Endothelial cell of umbilical vein (primary cell): ENCODE measurements at regions not wholly inside any gene's neighbourhood (a gene's known extent, or its start where the extent isn't known, plus 50 kb on each side); places are given as distances from the start of the nearest gene placed in this dataset.

Experiments used
- BruUV-seq: library from RNA; stranded (reverse); fragments of 400-500 nt; replicated peaks from 2 replicates; lab custom pipeline; 2021; lab: Mats Ljungman, UMichigan
- CTCF ChIA-PET: fragments of 300-600, 350-600 bp; sonication (Branson Sonifier 250); formaldehyde crosslinking; loops from one replicate; lab custom pipeline; 2021; ENCODE audit warnings: antibody characterized with exemption, inconsistent platforms; lab: Charles Lee
- POLR2A ChIA-PET: fragments of 300-600, 350-600 bp; sonication (Branson Sonifier 250); formaldehyde crosslinking; loops from one replicate; lab custom pipeline; 2021; ENCODE audit warnings: antibody characterized with exemption, inconsistent platforms; lab: Charles Lee
- DNase-seq: peaks from one replicate; pipeline ENCODE4 v3.0.0-alpha.2; 2011; ENCODE audit warnings: low read depth, low spot score
- FAIRE-seq: peaks from 2 replicates; lab custom pipeline; 2011; peaks lifted over from hg19 to GRCh38; lab: Jason Lieb, UNC
- H2AFZ ChIP-seq: 2 replicates; pipeline ENCODE4 v1.6.0; 2012; ENCODE audit warnings: low read depth, low read length, control low read depth, inconsistent platforms
- H3K27ac ChIP-seq: 2 replicates; pipeline ENCODE4 v1.5.1; 2011; ENCODE audit warnings: low read depth, mild to moderate bottlenecking, control low read depth, low read length, moderate library complexity; ENCODE audit not compliant: insufficient read depth
- H3K27me3 ChIP-seq, 2 experiments: 2 replicates each; pipeline versions ENCODE4 v1.6.0 to v1.6.1; 2011; ENCODE audit warnings: low read length in 2 of 2, mixed read lengths in 1 of 2; ENCODE audit not compliant: control insufficient read depth in 2 of 2, insufficient read depth in 2 of 2
- H3K36me3 ChIP-seq, 2 experiments: 2 replicates in 1 of 2; 3 replicates in 1 of 2; pipeline ENCODE4 v1.5.1; 2011; ENCODE audit warnings: low read length in 2 of 2, mild to moderate bottlenecking in 1 of 2, moderate library complexity in 1 of 2; ENCODE audit not compliant: control insufficient read depth in 2 of 2, insufficient read depth in 2 of 2; ENCODE audit errors: extremely low read depth in 1 of 2
- H3K4me1 ChIP-seq: 3 replicates; pipeline ENCODE4 v1.5.1; 2011; ENCODE audit warnings: mild to moderate bottlenecking, low read length; ENCODE audit not compliant: control insufficient read depth, insufficient read depth; ENCODE audit errors: extremely low read depth
- H3K4me2 ChIP-seq: 2 replicates; pipeline ENCODE4 v1.6.1; 2011; ENCODE audit warnings: low read length, control low read depth, mixed read lengths; ENCODE audit not compliant: insufficient read depth
- H3K4me3 ChIP-seq, 3 experiments: fragments of 200-600 bp in 1 of 3; sonication (generic), shearing (Covaris generic) in 1 of 3; replicated peaks in 1 of 3; 2 replicates each; pipeline ENCODE4 v1.5.1; 2011 to 2016; ENCODE audit warnings: control low read depth in 3 of 3, low read length in 3 of 3, mild to moderate bottlenecking in 2 of 3, inconsistent platforms in 1 of 3, low read depth in 1 of 3, moderate library complexity in 1 of 3; ENCODE audit not compliant: insufficient read depth in 1 of 3
- H3K79me2 ChIP-seq: 2 replicates; pipeline ENCODE4 v1.6.0; 2012; ENCODE audit warnings: low read length, inconsistent platforms; ENCODE audit not compliant: control insufficient read depth, insufficient read depth
- H3K9ac ChIP-seq: replicated peaks from 2 replicates; pipeline ENCODE3; 2011; ENCODE audit warnings: low read length, control low read depth; ENCODE audit not compliant: insufficient read depth; ENCODE audit errors: extremely low read depth
- H3K9me1 ChIP-seq: replicated peaks from 3 replicates; pipeline ENCODE4 v1.6.0; 2011; ENCODE audit warnings: mild to moderate bottlenecking, low read length; ENCODE audit not compliant: control insufficient read depth, insufficient read depth; ENCODE audit errors: extremely low read depth
- H3K9me3 ChIP-seq: replicated peaks from 2 replicates; pipeline ENCODE4 v1.5.1; 2012; ENCODE audit warnings: low read length, inconsistent platforms; ENCODE audit not compliant: control insufficient read depth, insufficient read depth
- H4K20me1 ChIP-seq: replicated peaks from 2 replicates; pipeline ENCODE3; 2011; ENCODE audit warnings: mild to moderate bottlenecking, low read length; ENCODE audit not compliant: control insufficient read depth, insufficient read depth; ENCODE audit errors: extremely low read depth
- CTCF ChIP-seq, 2 donors: IDR thresholded peaks; 1 replicate in 1 of 2; 2 replicates in 1 of 2; pipeline ENCODE4 v1.5.1; 2011; ENCODE audit warnings: low read length in 2 of 2, mild to moderate bottlenecking in 2 of 2, moderate library complexity in 2 of 2, control low read depth in 1 of 2, inconsistent platforms in 1 of 2, low read depth in 1 of 2; ENCODE audit not compliant: insufficient read depth in 1 of 2; ENCODE audit errors: extremely low read depth in 1 of 2
- EZH2 ChIP-seq: IDR thresholded peaks from 2 replicates; pipeline ENCODE4 v1.6.1; 2012; ENCODE audit warnings: borderline replicate concordance, low read depth, mild to moderate bottlenecking, moderate library complexity, low read length, inconsistent platforms; ENCODE audit not compliant: severe bottlenecking
- FOS ChIP-seq: IDR thresholded peaks from 2 replicates; pipeline ENCODE4 v1.6.1; 2011; ENCODE audit warnings: mild to moderate bottlenecking, low read length, moderate library complexity, borderline replicate concordance; ENCODE audit not compliant: insufficient read depth
- GATA2 ChIP-seq: IDR thresholded peaks from 2 replicates; pipeline ENCODE4 v1.7.0; 2011; ENCODE audit warnings: low read depth, mild to moderate bottlenecking, moderate library complexity, mixed read lengths, low read length; ENCODE audit not compliant: insufficient read length, insufficient read depth
- JUN ChIP-seq: IDR thresholded peaks from 2 replicates; pipeline ENCODE4 v1.6.1; 2011; ENCODE audit warnings: borderline replicate concordance, low read depth; ENCODE audit not compliant: insufficient read length, insufficient read depth
- MAX ChIP-seq: IDR thresholded peaks from 2 replicates; pipeline ENCODE4 v1.6.1; 2011; ENCODE audit not compliant: insufficient read depth, insufficient read length
- MYC ChIP-seq: IDR thresholded peaks from one replicate; pipeline ENCODE4 v1.6.1; 2011; ENCODE audit warnings: mild to moderate bottlenecking, low read depth, low read length
- POLR2A ChIP-seq: IDR thresholded peaks from 2 replicates; pipeline ENCODE4 v1.6.1; 2012; ENCODE audit warnings: low read depth, mild to moderate bottlenecking, control low read depth, low read length
- POLR2AphosphoS5 ChIP-seq: IDR thresholded peaks from 2 replicates; pipeline ENCODE4 v1.6.1; 2012; ENCODE audit warnings: low read depth, mild to moderate bottlenecking, control low read depth, low read length, moderate library complexity; ENCODE audit not compliant: insufficient read depth
- dilution Hi-C: fragments of 300-500 bp; cut with MboI; formaldehyde crosslinking; loops from one replicate; pipeline ENCODE4 v1.15.0; 2019; ENCODE audit warnings: low sequenced_read_pairs; ENCODE audit not compliant: extremely low pct_ligation_motif_present
- intact Hi-C: fragments of 100-400 bp; cut with micrococcal nuclease; formaldehyde crosslinking; loops from one replicate; pipeline ENCODE4 v1.10.0; 2022

GRCh38 chr2:236863729-236864126 is 222.0 kb upstream of the COPS8 start:
- H4K20me1 ChIP-seq, result no peaks in the 10 kb centered on the region
- dilution Hi-C loops, result no loop called here
- H3K9me1 ChIP-seq, result no peaks in the 10 kb centered on the region
- intact Hi-C loops, result no loop called here
- no peaks in the 10 kb centered on the region for H3K27me3 ChIP-seq
- H3K9me3 ChIP-seq, result no peaks in the 10 kb centered on the region
- no peak overlapping the region for H3K4me3 ChIP-seq
- H3K4me2 ChIP-seq, result no peak overlapping the region
- H3K79me2 ChIP-seq, result no peaks in the 10 kb centered on the region
- CTCF ChIA-PET, result no interaction called here
- H3K4me1 ChIP-seq, result peaks cover 2% of the 10 kb centered on the region
- FAIRE-seq, result no peak
- H2AFZ ChIP-seq, result no peak overlapping the region
- H3K9ac ChIP-seq, result no peak overlapping the region
- TF ChIP-seq FOS (no peak), CTCF (IDR thresholded peaks at IDR 0.05; ENCODE audit: extremely low read depth in 1 of 2, insufficient read depth in 1 of 2, low read depth in 1 of 2, low read length in 2 of 2) (no peak), EZH2 (no peak), JUN (no peak), GATA2 (no peak), MYC (no peak), POLR2A (no peak)
- no peak overlapping the region for H3K27ac ChIP-seq
- BruUV-seq, result no TSS peak
- POLR2A ChIA-PET, result no interaction called here
- no peaks in the 10 kb centered on the region for H3K36me3 ChIP-seq
- DNase-seq, result no peak

GRCh38 chr2:236865052-236865451 is 220.6 kb upstream of the COPS8 start:
- Histone ChIP-seq H3K27me3 (no peaks in the 10 kb centered on the region), H4K20me1 (no peaks in the 10 kb centered on the region), H3K9ac (no peak overlapping the region), H3K79me2 (no peaks in the 10 kb centered on the region), H3K4me2 (no peak overlapping the region), H3K4me3 (no peak overlapping the region), H2AFZ (no peak overlapping the region), H3K27ac (no peak overlapping the region), H3K9me3 (no peaks in the 10 kb centered on the region), H3K4me1 (peaks cover 6% of the 10 kb centered on the region), H3K9me1 (no peaks in the 10 kb centered on the region), H3K36me3 (no peaks in the 10 kb centered on the region)
- no peak for DNase-seq
- no peak for TF ChIP-seq MAX
- no peak for TF ChIP-seq POLR2A
- TF ChIP-seq EZH2, result no peak
- no peak for TF ChIP-seq MYC
- no peak for TF ChIP-seq POLR2AphosphoS5
- TF ChIP-seq JUN, result no peak
- TF ChIP-seq CTCF (IDR thresholded peaks at IDR 0.05; ENCODE audit: extremely low read depth in 1 of 2, insufficient read depth in 1 of 2, low read depth in 1 of 2, low read length in 2 of 2), result no peak
- no peak for TF ChIP-seq GATA2
- TF ChIP-seq FOS, result no peak
- ChIA-PET POLR2A (no interaction called here), CTCF (no interaction called here)
- dilution Hi-C loops, result no loop called here
- intact Hi-C loops, result loop anchor here (5.0 kb wide), 1 partner anchor 1542 kb away; no protein-coding TSS in a partner anchor
- no TSS peak for BruUV-seq
- no peak for FAIRE-seq
